ENCODE measurements at regions not wholly inside any gene's neighbourhood (a gene's known extent, or its start where the extent isn't known, plus 50 kb on each side); places are given as distances from the start of the nearest gene placed in this dataset.
A peak's percentile ranks its signal among the peaks of the same experiment; 100 is the strongest.

DNA sequence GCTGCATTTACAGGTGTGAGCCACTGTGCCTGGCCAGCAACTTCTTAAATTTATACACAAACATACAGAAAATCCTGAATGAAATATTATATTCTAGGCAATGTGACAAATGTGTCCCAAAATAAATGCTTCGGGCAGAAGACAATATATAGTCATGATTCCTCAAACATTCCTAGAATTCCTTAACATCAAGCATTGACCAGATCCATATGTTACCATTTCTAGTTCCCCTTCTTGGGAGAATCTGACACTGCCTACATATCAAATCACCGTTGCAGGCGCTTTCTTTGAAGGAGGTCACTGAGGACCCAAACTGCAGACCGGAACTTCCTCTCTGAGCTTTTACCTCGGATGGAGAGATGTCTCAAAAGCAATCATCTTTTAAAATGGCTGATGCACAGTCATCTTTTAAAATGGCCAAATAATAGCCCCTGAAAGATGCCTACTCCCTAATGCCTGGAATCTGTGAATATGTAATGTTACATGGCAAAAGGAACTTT is 323.5 kb downstream of the PHF14 start (continued):
- TF ChIP-seq, protein P1, sequence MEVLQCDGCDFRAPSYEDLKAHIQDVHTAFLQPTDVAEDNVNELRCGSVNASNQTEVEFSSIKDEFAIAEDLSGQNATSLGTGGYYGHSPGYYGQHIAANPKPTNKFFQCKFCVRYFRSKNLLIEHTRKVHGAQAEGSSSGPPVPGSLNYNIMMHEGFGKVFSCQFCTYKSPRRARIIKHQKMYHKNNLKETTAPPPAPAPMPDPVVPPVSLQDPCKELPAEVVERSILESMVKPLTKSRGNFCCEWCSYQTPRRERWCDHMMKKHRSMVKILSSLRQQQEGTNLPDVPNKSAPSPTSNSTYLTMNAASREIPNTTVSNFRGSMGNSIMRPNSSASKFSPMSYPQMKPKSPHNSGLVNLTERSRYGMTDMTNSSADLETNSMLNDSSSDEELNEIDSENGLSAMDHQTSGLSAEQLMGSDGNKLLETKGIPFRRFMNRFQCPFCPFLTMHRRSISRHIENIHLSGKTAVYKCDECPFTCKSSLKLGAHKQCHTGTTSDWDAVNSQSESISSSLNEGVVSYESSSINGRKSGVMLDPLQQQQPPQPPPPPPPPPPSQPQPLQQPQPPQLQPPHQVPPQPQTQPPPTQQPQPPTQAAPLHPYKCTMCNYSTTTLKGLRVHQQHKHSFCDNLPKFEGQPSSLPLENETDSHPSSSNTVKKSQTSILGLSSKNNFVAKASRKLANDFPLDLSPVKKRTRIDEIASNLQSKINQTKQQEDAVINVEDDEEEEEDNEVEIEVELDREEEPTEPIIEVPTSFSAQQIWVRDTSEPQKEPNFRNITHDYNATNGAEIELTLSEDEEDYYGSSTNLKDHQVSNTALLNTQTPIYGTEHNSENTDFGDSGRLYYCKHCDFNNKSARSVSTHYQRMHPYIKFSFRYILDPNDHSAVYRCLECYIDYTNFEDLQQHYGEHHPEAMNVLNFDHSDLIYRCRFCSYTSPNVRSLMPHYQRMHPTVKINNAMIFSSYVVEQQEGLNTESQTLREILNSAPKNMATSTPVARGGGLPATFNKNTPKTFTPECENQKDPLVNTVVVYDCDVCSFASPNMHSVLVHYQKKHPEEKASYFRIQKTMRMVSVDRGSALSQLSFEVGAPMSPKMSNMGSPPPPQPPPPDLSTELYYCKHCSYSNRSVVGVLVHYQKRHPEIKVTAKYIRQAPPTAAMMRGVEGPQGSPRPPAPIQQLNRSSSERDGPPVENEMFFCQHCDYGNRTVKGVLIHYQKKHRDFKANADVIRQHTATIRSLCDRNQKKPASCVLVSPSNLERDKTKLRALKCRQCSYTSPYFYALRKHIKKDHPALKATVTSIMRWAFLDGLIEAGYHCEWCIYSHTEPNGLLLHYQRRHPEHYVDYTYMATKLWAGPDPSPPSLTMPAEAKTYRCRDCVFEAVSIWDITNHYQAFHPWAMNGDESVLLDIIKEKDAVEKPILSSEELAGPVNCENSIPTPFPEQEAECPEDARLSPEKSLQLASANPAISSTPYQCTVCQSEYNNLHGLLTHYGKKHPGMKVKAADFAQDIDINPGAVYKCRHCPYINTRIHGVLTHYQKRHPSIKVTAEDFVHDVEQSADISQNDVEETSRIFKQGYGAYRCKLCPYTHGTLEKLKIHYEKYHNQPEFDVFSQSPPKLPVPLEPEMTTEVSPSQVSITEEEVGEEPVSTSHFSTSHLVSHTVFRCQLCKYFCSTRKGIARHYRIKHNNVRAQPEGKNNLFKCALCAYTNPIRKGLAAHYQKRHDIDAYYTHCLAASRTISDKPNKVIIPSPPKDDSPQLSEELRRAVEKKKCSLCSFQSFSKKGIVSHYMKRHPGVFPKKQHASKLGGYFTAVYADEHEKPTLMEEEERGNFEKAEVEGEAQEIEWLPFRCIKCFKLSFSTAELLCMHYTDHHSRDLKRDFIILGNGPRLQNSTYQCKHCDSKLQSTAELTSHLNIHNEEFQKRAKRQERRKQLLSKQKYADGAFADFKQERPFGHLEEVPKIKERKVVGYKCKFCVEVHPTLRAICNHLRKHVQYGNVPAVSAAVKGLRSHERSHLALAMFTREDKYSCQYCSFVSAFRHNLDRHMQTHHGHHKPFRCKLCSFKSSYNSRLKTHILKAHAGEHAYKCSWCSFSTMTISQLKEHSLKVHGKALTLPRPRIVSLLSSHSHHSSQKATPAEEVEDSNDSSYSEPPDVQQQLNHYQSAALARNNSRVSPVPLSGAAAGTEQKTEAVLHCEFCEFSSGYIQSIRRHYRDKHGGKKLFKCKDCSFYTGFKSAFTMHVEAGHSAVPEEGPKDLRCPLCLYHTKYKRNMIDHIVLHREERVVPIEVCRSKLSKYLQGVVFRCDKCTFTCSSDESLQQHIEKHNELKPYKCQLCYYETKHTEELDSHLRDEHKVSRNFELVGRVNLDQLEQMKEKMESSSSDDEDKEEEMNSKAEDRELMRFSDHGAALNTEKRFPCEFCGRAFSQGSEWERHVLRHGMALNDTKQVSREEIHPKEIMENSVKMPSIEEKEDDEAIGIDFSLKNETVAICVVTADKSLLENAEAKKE (CRISPR knock-in tag; IDR thresholded peaks at IDR 0.05), result no peak

DNA sequence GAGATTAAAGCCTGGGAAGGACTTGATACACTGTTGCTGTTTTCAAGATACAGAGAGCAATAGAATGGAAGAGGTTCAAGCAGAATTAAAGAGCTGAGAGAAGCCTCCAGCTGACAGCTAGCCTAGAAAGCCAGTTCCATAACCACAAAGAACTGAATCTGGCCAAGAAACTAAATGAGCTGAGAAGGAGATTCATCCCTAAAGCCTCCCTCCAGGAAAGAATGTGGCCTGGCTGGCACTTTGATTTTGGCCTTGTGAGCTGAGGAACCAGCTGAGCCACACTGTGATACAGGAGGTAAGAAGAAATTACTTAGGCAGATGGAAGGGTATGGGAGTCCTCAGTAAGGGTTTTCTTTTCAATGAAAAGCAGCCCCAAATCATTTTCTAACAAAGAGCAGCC is 324.1 kb downstream of the PHF14 start:
- no peak overlapping the region for H3K4me2 ChIP-seq
- no peak overlapping the region for H3K27ac ChIP-seq (ENCODE audit: low read depth)
- Mint-ChIP-seq H3K27ac (no peak overlapping the region), H3K4me3 (no peak overlapping the region), H3K4me1 (peaks cover 16% of the 10 kb centered on the region), H3K27me3 (ENCODE audit: insufficient read depth, low read depth, poor library complexity) (no peaks in the 10 kb centered on the region), H3K36me3 (ENCODE audit: low read depth) (no peaks in the 10 kb centered on the region), H3K9me3 (no peaks in the 10 kb centered on the region)
- no peak for DNase-seq (ENCODE audit: low spot score)
- ATAC-seq, result no peak
- peaks cover 9% of the 10 kb centered on the region for H3K4me1 ChIP-seq (ENCODE audit: insufficient read depth)
- H3K4me3 ChIP-seq, result no peak overlapping the region
- H3K36me3 ChIP-seq (ENCODE audit: insufficient read depth), result no peaks in the 10 kb centered on the region
- H3K9me2 ChIP-seq (ENCODE audit: insufficient read depth), result no peaks in the 10 kb centered on the region
- H3K79me2 ChIP-seq (replicated peaks; ENCODE audit: insufficient read depth), result no peaks in the 10 kb centered on the region
- H2AFZ ChIP-seq, result peak overlapping the region; percentile 77; the same call in 1 of the 2 replicates
- no peaks in the 10 kb centered on the region for H3F3A ChIP-seq (replicated peaks; ENCODE audit: low read depth)
- no peaks in the 10 kb centered on the region for H4K20me1 ChIP-seq (replicated peaks; ENCODE audit: insufficient read depth)
- H3K27me3 ChIP-seq (ENCODE audit: insufficient read depth), result no peaks in the 10 kb centered on the region
- TF ChIP-seq EZH2 (IDR thresholded peaks at IDR 0.05; ENCODE audit: low read depth, unreplicated experiment) (no peak), EZH2phosphoT487 (IDR thresholded peaks at IDR 0.05; ENCODE audit: unreplicated experiment) (no peak), ZNF114 (CRISPR knock-in tag; IDR thresholded peaks at IDR 0.05) (no peak), POLR2AphosphoS5 (IDR thresholded peaks at IDR 0.05; ENCODE audit: low read depth) (no peak)
- TF ChIP-seq, protein P1 (CRISPR knock-in tag; IDR thresholded peaks at IDR 0.05), result no peak

Data from GM23338 (cell line).